Trophoblast cell (in vitro differentiated cells and primary cell): ENCODE measurements at regions not wholly inside any gene's neighbourhood (a gene's known extent, or its start where the extent isn't known, plus 50 kb on each side); places are given as distances from the start of the nearest gene placed in this dataset.
A peak's percentile ranks its signal among the peaks of the same experiment; 100 is the strongest.

ENCODE experiments used
- DNase-seq, 2 donors: peaks; one replicate each; pipeline ENCODE4 v3.0.0-alpha.2; 2016
- H2AFZ ChIP-seq: 2 replicates; pipeline ENCODE4 v1.6.1; 2013; ENCODE audit warnings: low read length, moderate library complexity, mild to moderate bottlenecking; ENCODE audit not compliant: insufficient read depth, poor library complexity
- H2AK5ac ChIP-seq: 2 replicates; pipeline ENCODE4 v1.6.1; 2013; ENCODE audit warnings: mild to moderate bottlenecking, low read length
- H2BK120ac ChIP-seq: 2 replicates; pipeline ENCODE4 v1.6.1; 2013; ENCODE audit warnings: low read length, mild to moderate bottlenecking, moderate library complexity; ENCODE audit not compliant: insufficient read depth, poor library complexity
- H2BK12ac ChIP-seq: 2 replicates; pipeline ENCODE4 v1.6.1; 2013; ENCODE audit warnings: mild to moderate bottlenecking, low read length, moderate library complexity
- H2BK5ac ChIP-seq: 2 replicates; pipeline ENCODE4 v1.6.1; 2013; ENCODE audit warnings: low read length, low read depth, moderate library complexity, mild to moderate bottlenecking; ENCODE audit not compliant: poor library complexity
- H3K14ac ChIP-seq: 2 replicates; pipeline ENCODE4 v1.6.1; 2013; ENCODE audit warnings: mild to moderate bottlenecking, low read length
- H3K18ac ChIP-seq: 2 replicates; pipeline ENCODE4 v1.6.1; 2013; ENCODE audit warnings: mild to moderate bottlenecking, low read length
- H3K23ac ChIP-seq: 2 replicates; pipeline ENCODE4 v1.6.1; 2013; ENCODE audit warnings: low read length
- H3K27ac ChIP-seq: 2 replicates; pipeline ENCODE4 v1.5.1; 2013; ENCODE audit warnings: low read depth, mild to moderate bottlenecking, inconsistent platforms, low read length, moderate library complexity
- H3K27me3 ChIP-seq: 2 replicates; pipeline ENCODE4 v1.6.1; 2013; ENCODE audit warnings: inconsistent platforms, mild to moderate bottlenecking, low read length, moderate library complexity; ENCODE audit not compliant: insufficient read depth
- H3K36me3 ChIP-seq, 2 experiments: 1 replicate in 1 of 2; 2 replicates in 1 of 2; pipeline ENCODE4 v1.6.1; 2013; ENCODE audit warnings: low read length in 2 of 2, mild to moderate bottlenecking in 2 of 2, moderate library complexity in 1 of 2; ENCODE audit not compliant: insufficient read depth in 2 of 2, control insufficient read depth in 1 of 2
- H3K4ac ChIP-seq: 2 replicates; pipeline ENCODE4 v1.6.1; 2013; ENCODE audit warnings: low read depth, mild to moderate bottlenecking, low read length, moderate library complexity
- H3K4me1 ChIP-seq, 2 experiments: 1 replicate in 1 of 2; 2 replicates in 1 of 2; pipeline ENCODE4 v1.6.1; 2013; ENCODE audit warnings: low read length in 2 of 2, mild to moderate bottlenecking in 2 of 2, moderate library complexity in 1 of 2; ENCODE audit not compliant: insufficient read depth in 2 of 2, control insufficient read depth in 1 of 2
- H3K4me2 ChIP-seq: 2 replicates; pipeline ENCODE4 v1.6.1; 2013; ENCODE audit warnings: inconsistent platforms, mild to moderate bottlenecking, low read length, moderate library complexity
- H3K4me3 ChIP-seq: 2 replicates; pipeline ENCODE4 v1.5.1; 2013; ENCODE audit warnings: mild to moderate bottlenecking, low read depth, low read length, inconsistent platforms
- H3K79me1 ChIP-seq: one replicate; pipeline ENCODE4 v1.6.1; 2013; ENCODE audit warnings: low read length
- H3K79me2 ChIP-seq: 2 replicates; pipeline ENCODE4 v1.6.1; 2013; ENCODE audit warnings: low read length, mild to moderate bottlenecking; ENCODE audit not compliant: control insufficient read depth, insufficient read depth, poor library complexity
- H3K9ac ChIP-seq: 2 replicates; pipeline ENCODE4 v1.6.1; 2013; ENCODE audit warnings: mild to moderate bottlenecking, low read length
- H3K9me3 ChIP-seq: 2 replicates; pipeline ENCODE4 v1.6.1; 2013; ENCODE audit warnings: low read depth, mild to moderate bottlenecking, control low read depth, inconsistent platforms, low read length; ENCODE audit not compliant: insufficient read depth
- H4K12ac ChIP-seq: 2 replicates; pipeline ENCODE4 v1.6.1; 2013; ENCODE audit warnings: low read depth, mild to moderate bottlenecking, low read length, moderate library complexity
- H4K8ac ChIP-seq: 2 replicates; pipeline ENCODE4 v1.6.1; 2013; ENCODE audit warnings: low read depth, mild to moderate bottlenecking, low read length, moderate library complexity
- H4K91ac ChIP-seq: one replicate; pipeline ENCODE4 v1.6.1; 2013; ENCODE audit warnings: low read depth, mild to moderate bottlenecking, low read length, moderate library complexity
- WGBS: extraction: QIAGEN DNeasy Blood & Tissue Kit; methylation state at CpG from one replicate; pipeline ENCODE4 v1.1.7; 2013; ENCODE audit warnings: missing lambda C conversion rate; ENCODE audit not compliant: insufficient read length, insufficient coverage; ENCODE audit errors: extremely low coverage; 5-methylcytosine and 5-hydroxymethylcytosine counted together

DNA sequence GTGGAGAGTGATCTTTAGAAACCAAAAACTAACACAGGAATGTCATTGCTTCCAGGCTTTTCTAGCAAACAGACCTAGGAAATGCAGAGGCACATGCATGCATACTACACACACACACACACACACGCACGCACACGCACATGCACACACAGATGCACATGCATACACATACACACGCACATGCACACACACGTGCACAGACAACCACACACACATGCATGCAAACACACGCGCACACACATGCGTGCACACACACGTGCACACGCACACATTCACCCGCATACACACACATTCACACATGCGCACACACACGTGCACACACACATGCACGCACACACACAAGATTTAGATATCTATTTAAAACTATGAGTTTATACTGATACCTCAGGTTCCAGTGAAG is 379.5 kb downstream of the ZNF516 start:
- no peak overlapping the region for H3K27ac ChIP-seq
- no peak overlapping the region for H3K9ac ChIP-seq
- no peaks in the 10 kb centered on the region for H3K27me3 ChIP-seq
- no peaks in the 10 kb centered on the region for H3K79me2 ChIP-seq
- H3K18ac ChIP-seq = no peak overlapping the region
- H3K36me3 ChIP-seq = no peaks in the 10 kb centered on the region
- no peak overlapping the region for H2BK120ac ChIP-seq
- no peak overlapping the region for H4K12ac ChIP-seq
- peaks cover 5% of the 10 kb centered on the region for H3K9me3 ChIP-seq
- no peak overlapping the region for H2AFZ ChIP-seq
- H3K79me1 ChIP-seq = no peaks in the 10 kb centered on the region
- H2BK5ac ChIP-seq = no peak overlapping the region
- H4K91ac ChIP-seq = no peak overlapping the region
- H3K4me2 ChIP-seq = no peak overlapping the region
- H3K14ac ChIP-seq = no peak overlapping the region
- H3K23ac ChIP-seq = peak overlapping the region; percentile 19
- H2AK5ac ChIP-seq = no peak overlapping the region
- no peak overlapping the region for H3K4ac ChIP-seq
- H3K4me3 ChIP-seq = peak overlapping the region; percentile 60
- H2BK12ac ChIP-seq = no peak overlapping the region
- WGBS = no CpG with 5 or more reads among the region's 14 CpGs
- H4K8ac ChIP-seq = no peak overlapping the region
- DNase-seq = no peak
- H3K4me1 ChIP-seq = no peaks in the 10 kb centered on the region

DNA sequence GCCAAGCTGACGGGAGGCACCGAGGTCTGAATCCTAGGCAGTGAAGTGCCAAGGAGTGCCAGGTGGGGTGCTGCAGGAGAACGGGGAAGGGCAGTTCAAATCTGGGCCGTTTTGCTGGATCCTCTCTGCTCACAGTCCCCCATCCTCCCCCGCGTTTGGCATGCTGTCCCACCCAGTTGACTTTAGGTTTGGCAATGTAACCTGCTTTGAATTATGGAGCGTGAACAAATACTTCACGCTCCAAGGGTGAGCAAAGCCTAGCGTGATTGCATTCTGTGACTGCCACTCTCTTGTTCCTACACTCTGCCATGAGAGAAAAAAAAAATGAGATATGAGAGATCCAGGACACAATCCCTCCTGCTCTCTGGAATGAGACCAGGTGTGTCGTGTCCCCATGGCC is 381.9 kb downstream of the ZNF516 start:
- Histone ChIP-seq H3K4me3 (no peak overlapping the region), H3K27me3 (no peaks in the 10 kb centered on the region), H3K4me1 (no peaks in the 10 kb centered on the region), H4K12ac (no peak overlapping the region), H3K18ac (no peak overlapping the region), H3K79me1 (no peaks in the 10 kb centered on the region), H2BK120ac (no peak overlapping the region), H3K79me2 (no peaks in the 10 kb centered on the region), H3K23ac (no peak overlapping the region), H3K27ac (no peak overlapping the region), H3K9ac (no peak overlapping the region), H2BK5ac (no peak overlapping the region), H2AK5ac (no peak overlapping the region), H3K36me3 (no peaks in the 10 kb centered on the region), H3K4ac (no peak overlapping the region), H2BK12ac (no peak overlapping the region), H4K8ac (no peak overlapping the region), H3K14ac (no peak overlapping the region), H3K9me3 (peaks cover 5% of the 10 kb centered on the region), H2AFZ (no peak overlapping the region), H4K91ac (no peak overlapping the region), H3K4me2 (no peak overlapping the region)
- DNase-seq = no peak
- WGBS = no CpG with 5 or more reads among the region's 10 CpGs

DNA sequence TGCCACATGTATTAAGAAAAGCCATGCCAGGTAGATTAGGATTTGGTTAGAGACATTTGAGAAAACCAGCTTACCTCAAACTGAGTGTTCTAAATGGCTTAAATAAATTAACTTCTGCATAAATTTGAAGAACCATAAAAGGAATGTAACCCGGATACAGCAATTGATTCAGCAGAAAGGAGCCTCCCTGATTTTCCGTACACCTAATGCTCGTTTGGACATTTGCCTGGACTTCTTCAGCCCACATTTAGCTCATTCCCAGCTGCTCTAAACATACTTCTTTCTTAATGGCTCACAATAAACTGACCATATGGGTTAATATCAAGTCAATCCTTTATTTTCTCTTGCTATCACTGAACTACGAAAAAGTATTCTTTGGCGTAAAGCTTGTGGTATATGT is 392.4 kb downstream of the ZNF516 start:
- no peak for DNase-seq
- no peaks in the 10 kb centered on the region for H3K79me1 ChIP-seq
- H3K4me1 ChIP-seq = no peaks in the 10 kb centered on the region
- no peak overlapping the region for H3K14ac ChIP-seq
- H3K79me2 ChIP-seq = no peaks in the 10 kb centered on the region
- H3K27me3 ChIP-seq = no peaks in the 10 kb centered on the region
- WGBS = no CpG with 5 or more reads among the region's 5 CpGs
- H3K27ac ChIP-seq = no peak overlapping the region
- H3K18ac ChIP-seq = no peak overlapping the region
- H2BK120ac ChIP-seq = no peak overlapping the region
- H4K12ac ChIP-seq = no peak overlapping the region
- no peak overlapping the region for H4K91ac ChIP-seq
- H3K4me2 ChIP-seq = no peak overlapping the region
- H3K9me3 ChIP-seq = peaks cover 2% of the 10 kb centered on the region
- no peak overlapping the region for H3K23ac ChIP-seq
- H2AFZ ChIP-seq = no peak overlapping the region
- no peaks in the 10 kb centered on the region for H3K36me3 ChIP-seq
- H3K4me3 ChIP-seq = no peak overlapping the region
- H3K9ac ChIP-seq = no peak overlapping the region
- no peak overlapping the region for H2BK5ac ChIP-seq
- H2AK5ac ChIP-seq = no peak overlapping the region
- H4K8ac ChIP-seq = no peak overlapping the region
- H2BK12ac ChIP-seq = no peak overlapping the region
- no peak overlapping the region for H3K4ac ChIP-seq

DNA sequence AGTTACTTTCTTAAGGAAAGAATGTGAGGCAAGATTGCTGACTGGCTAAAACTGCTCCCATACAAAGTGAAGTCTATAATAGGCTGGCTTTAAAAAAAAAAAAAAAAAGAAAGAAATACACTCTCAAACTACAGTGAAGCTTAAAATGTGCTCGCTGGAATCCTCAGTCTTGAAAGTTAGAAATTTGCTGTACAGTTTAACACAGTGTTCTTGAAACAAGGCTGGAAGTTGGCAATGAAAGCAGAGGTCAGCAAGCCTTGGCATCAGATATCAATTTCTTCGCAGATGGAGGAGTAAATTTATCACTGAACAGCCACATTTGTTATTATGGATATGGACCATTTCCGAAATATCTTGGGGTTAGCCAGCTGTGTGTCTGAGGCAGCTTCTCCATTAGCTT is 392.9 kb downstream of the ZNF516 start:
- DNase-seq = no peak
- Histone ChIP-seq H2BK120ac (no peak overlapping the region), H3K79me1 (no peaks in the 10 kb centered on the region), H3K23ac (no peak overlapping the region), H3K4ac (no peak overlapping the region), H4K8ac (no peak overlapping the region), H2AFZ (no peak overlapping the region), H3K79me2 (no peaks in the 10 kb centered on the region), H3K4me3 (no peak overlapping the region), H3K4me2 (no peak overlapping the region), H3K14ac (no peak overlapping the region), H2AK5ac (no peak overlapping the region), H3K27ac (no peak overlapping the region), H4K12ac (no peak overlapping the region), H3K27me3 (no peaks in the 10 kb centered on the region), H3K9ac (no peak overlapping the region), H3K36me3 (no peaks in the 10 kb centered on the region), H3K18ac (no peak overlapping the region), H3K9me3 (peaks cover 2% of the 10 kb centered on the region), H2BK12ac (no peak overlapping the region), H3K4me1 (no peaks in the 10 kb centered on the region), H2BK5ac (no peak overlapping the region), H4K91ac (no peak overlapping the region)
- WGBS = no CpG with 5 or more reads among the region's 3 CpGs
